Endothelial cell (in vitro differentiated cells): ENCODE measurements at regions not wholly inside any gene's neighbourhood (a gene's known extent, or its start where the extent isn't known, plus 50 kb on each side); places are given as distances from the start of the nearest gene placed in this dataset.

ENCODE experiments used
- DNase-seq: peaks from one replicate; pipeline ENCODE4 v3.0.0; 2021; ENCODE audit warnings: low spot score
- H3K27ac Mint-ChIP-seq: one replicate; pipeline ENCODE4 v1.8.0; 2021; ENCODE audit warnings: mixed read lengths, inconsistent platforms; ENCODE audit not compliant: unreplicated experiment
- H3K27me3 Mint-ChIP-seq: one replicate; pipeline ENCODE4 v1.8.0; 2021; ENCODE audit warnings: mild to moderate bottlenecking, moderate library complexity, mixed read lengths, inconsistent platforms; ENCODE audit not compliant: unreplicated experiment
- H3K36me3 Mint-ChIP-seq: one replicate; pipeline ENCODE4 v1.8.0; 2021; ENCODE audit warnings: mild to moderate bottlenecking, low read depth, mixed read lengths, inconsistent platforms; ENCODE audit not compliant: unreplicated experiment
- H3K4me1 Mint-ChIP-seq: one replicate; pipeline ENCODE4 v1.8.0; 2021; ENCODE audit warnings: mild to moderate bottlenecking, mixed read lengths, inconsistent platforms; ENCODE audit not compliant: unreplicated experiment
- H3K4me3 Mint-ChIP-seq: one replicate; pipeline ENCODE4 v1.8.0; 2021; ENCODE audit warnings: mild to moderate bottlenecking, mixed read lengths, inconsistent platforms; ENCODE audit not compliant: unreplicated experiment
- H3K9me3 Mint-ChIP-seq: one replicate; pipeline ENCODE4 v1.8.0; 2021; ENCODE audit warnings: mixed read lengths, inconsistent platforms; ENCODE audit not compliant: unreplicated experiment
- TF ChIP-seq, protein P1 (sequence below): fragments of 200-600 bp; sonication (generic); IDR thresholded peaks from one replicate; pipeline ENCODE4 v1.5.0; 2021; ENCODE audit warnings: antibody characterized with exemption; ENCODE audit not compliant: unreplicated experiment

DNA sequence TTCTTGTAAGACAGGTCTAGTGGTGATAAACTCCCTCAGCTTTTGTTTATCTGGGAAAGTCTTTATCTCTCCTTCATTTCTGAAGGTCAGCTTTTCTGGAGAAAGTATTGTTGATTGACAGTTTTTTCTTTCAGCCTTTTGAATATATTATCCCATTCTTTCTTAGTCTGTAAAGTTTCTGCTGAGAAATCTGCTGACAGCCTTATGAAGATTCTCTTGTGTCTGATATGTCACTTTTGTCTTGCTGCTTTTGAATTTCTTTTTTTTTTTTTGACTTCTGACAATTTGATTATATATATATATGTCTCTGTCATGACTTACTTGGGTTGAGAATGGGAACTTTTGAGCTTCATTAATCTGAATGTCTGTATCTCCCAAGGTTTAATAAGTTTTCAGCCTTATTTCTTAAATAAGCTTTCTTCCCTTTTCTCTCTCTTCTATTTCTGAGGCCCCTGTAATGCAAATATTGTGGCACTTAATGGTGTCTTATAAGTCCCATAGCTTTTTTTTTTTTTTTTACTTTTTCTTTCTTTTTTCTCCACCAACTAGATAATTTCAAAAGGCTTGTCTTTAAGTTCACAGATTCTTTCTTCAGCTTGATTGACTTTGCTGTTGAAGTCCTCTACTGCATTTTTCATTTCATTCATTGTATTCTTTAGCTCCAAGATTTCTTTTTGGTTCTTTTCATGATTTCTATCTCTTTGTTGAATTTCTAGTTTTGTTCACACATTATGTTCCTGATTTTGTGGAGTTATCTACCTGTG lies 81.4 kb upstream of the IL6 start:
- no peaks in the 10 kb centered on the region for H3K4me1 Mint-ChIP-seq
- no peak overlapping the region for H3K27ac Mint-ChIP-seq
- peaks cover 3% of the 10 kb centered on the region for H3K27me3 Mint-ChIP-seq
- H3K36me3 Mint-ChIP-seq: peaks cover 22% of the 10 kb centered on the region
- TF ChIP-seq, protein P1, sequence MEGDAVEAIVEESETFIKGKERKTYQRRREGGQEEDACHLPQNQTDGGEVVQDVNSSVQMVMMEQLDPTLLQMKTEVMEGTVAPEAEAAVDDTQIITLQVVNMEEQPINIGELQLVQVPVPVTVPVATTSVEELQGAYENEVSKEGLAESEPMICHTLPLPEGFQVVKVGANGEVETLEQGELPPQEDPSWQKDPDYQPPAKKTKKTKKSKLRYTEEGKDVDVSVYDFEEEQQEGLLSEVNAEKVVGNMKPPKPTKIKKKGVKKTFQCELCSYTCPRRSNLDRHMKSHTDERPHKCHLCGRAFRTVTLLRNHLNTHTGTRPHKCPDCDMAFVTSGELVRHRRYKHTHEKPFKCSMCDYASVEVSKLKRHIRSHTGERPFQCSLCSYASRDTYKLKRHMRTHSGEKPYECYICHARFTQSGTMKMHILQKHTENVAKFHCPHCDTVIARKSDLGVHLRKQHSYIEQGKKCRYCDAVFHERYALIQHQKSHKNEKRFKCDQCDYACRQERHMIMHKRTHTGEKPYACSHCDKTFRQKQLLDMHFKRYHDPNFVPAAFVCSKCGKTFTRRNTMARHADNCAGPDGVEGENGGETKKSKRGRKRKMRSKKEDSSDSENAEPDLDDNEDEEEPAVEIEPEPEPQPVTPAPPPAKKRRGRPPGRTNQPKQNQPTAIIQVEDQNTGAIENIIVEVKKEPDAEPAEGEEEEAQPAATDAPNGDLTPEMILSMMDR: no peak
- no peak overlapping the region for H3K4me3 Mint-ChIP-seq
- H3K9me3 Mint-ChIP-seq: peaks cover 13% of the 10 kb centered on the region
- no peak for DNase-seq

DNA sequence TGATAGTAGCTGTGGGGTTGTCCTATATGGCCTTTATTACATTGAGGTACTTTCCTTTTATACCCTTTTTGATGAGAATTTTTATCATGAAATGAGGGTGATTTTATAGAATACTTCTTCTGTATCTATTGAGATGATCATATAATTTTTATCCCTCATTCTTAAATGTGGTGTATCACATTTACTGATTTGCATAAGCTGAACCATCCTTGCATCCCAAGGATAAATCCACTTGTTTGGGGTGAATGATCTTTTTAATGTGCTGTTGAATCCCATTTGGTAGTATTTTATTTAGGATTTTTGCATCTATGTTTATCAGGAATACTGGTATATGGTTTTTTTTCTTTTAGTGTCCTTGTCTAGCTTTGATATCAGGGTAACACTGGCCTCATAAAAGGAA lies 84.5 kb upstream of the IL6 start:
- H3K27me3 Mint-ChIP-seq: no peaks in the 10 kb centered on the region
- TF ChIP-seq, protein P1: no peak
- no peak for DNase-seq
- H3K36me3 Mint-ChIP-seq: peaks cover 10% of the 10 kb centered on the region
- peaks cover 3% of the 10 kb centered on the region for H3K9me3 Mint-ChIP-seq
- no peaks in the 10 kb centered on the region for H3K4me1 Mint-ChIP-seq
- H3K4me3 Mint-ChIP-seq: no peak overlapping the region
- H3K27ac Mint-ChIP-seq: no peak overlapping the region

DNA sequence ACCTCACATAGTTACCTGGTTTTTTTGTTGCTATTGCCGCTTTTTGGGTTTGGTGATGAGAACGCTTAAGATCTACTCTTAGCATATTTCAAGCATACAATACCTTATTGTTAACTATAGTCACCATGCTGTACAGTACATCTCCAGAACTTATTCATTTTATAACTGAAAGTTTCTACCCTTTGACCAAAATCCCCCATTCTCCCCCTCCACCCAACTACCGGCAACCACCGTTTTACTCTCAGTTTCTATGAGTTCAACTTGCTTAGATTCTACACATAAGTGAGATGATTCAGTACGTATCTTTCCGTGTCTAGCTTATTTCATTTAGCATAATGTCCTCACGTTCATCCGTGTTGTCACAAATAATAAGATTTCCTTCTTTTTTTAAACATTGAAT lies 86.7 kb upstream of the IL6 start:
- DNase-seq: no peak
- no peak overlapping the region for H3K27ac Mint-ChIP-seq
- TF ChIP-seq, protein P1: no peak
- H3K27me3 Mint-ChIP-seq: no peaks in the 10 kb centered on the region
- no peak overlapping the region for H3K4me3 Mint-ChIP-seq
- no peaks in the 10 kb centered on the region for H3K9me3 Mint-ChIP-seq
- peaks cover 8% of the 10 kb centered on the region for H3K36me3 Mint-ChIP-seq
- no peaks in the 10 kb centered on the region for H3K4me1 Mint-ChIP-seq

DNA sequence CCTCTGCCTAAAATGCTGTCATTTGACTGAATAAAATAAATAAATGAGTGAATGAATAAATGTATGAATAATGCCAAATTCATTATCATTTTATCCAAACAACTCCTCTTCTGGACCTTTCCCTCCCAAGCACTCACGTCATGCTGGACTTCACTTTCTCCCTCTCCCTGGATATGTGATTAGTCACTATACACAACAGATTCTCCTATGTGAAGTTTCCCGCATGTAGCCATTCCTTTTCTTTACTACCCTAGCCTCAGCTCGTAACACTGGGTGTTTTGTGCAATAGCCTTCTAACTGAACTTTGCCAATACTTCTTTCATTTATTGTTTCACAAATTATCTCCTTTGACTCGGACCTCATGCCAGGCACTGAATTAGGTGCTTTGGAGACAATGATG lies 87.6 kb upstream of the IL6 start:
- H3K27ac Mint-ChIP-seq: no peak overlapping the region
- TF ChIP-seq, protein P1: no peak
- no peak for DNase-seq
- peaks cover 8% of the 10 kb centered on the region for H3K36me3 Mint-ChIP-seq
- no peaks in the 10 kb centered on the region for H3K9me3 Mint-ChIP-seq
- no peak overlapping the region for H3K4me3 Mint-ChIP-seq
- H3K27me3 Mint-ChIP-seq: no peaks in the 10 kb centered on the region
- no peaks in the 10 kb centered on the region for H3K4me1 Mint-ChIP-seq

DNA sequence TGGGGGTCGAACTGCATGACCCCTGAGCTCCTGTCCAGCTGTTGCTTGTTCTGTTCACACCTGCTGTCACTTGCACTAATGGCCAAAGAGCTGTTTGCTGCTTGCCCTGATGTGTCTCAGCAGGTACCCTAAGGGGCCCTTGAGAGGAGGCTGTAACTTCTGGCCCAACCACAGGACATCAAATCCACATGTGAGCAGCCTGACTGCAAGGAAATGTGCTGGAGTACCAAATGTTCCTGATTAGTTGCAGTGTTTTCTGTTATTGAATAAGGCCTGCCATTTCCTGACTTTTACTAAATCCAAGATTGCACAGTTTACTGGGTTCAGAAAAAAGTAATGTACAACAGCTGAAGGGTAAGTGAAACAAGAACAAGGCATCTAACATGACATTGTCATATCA lies 91.7 kb upstream of the IL6 start:
- Mint-ChIP-seq H3K9me3 (no peaks in the 10 kb centered on the region), H3K4me3 (no peak overlapping the region), H3K4me1 (peaks cover 13% of the 10 kb centered on the region), H3K27ac (no peak overlapping the region), H3K36me3 (no peaks in the 10 kb centered on the region), H3K27me3 (no peaks in the 10 kb centered on the region)
- TF ChIP-seq, protein P1: no peak
- DNase-seq: no peak
